WTC11 (cell line): ENCODE measurements at regions not wholly inside any gene's neighbourhood (a gene's known extent, or its start where the extent isn't known, plus 50 kb on each side); places are given as distances from the start of the nearest gene placed in this dataset.

Experiments
- AR ChIP-seq: fragments of 250-450 bp; sonication (Bioruptor Pico); IDR thresholded peaks from 2 replicates; pipeline ENCODE4 v1.9.0; 2021; ENCODE audit warnings: mild to moderate bottlenecking
- ELF4 ChIP-seq: sonication (generic); formaldehyde crosslinking; IDR thresholded peaks from 2 replicates; pipeline ENCODE4 v1.8.1; 2022; ENCODE audit warnings: low read depth, mild to moderate bottlenecking, moderate library complexity, missing genetic modification reagents
- ESRRA ChIP-seq: sonication (generic); formaldehyde crosslinking; IDR thresholded peaks from 2 replicates; pipeline ENCODE4 v1.8.1; 2022; ENCODE audit warnings: mild to moderate bottlenecking, missing genetic modification reagents, borderline replicate concordance
- MAX ChIP-seq: sonication (generic); formaldehyde crosslinking; IDR thresholded peaks from 2 replicates; pipeline ENCODE4 v1.8.0; 2022; ENCODE audit warnings: mild to moderate bottlenecking, missing genetic modification reagents
- NR1H2 ChIP-seq: sonication (generic); formaldehyde crosslinking; IDR thresholded peaks from 2 replicates; pipeline ENCODE4 v1.9.0; 2021; ENCODE audit warnings: mild to moderate bottlenecking, moderate library complexity, missing genetic modification reagents
- RELA ChIP-seq: sonication (generic); formaldehyde crosslinking; IDR thresholded peaks from 2 replicates; pipeline ENCODE4 v1.8.1; 2022; ENCODE audit warnings: missing genetic modification reagents, mild to moderate bottlenecking, borderline replicate concordance
- TCF7 ChIP-seq: sonication (generic); formaldehyde crosslinking; IDR thresholded peaks from 2 replicates; pipeline ENCODE4 v1.8.0; 2022; ENCODE audit warnings: mild to moderate bottlenecking, low read depth, missing genetic modification reagents, moderate library complexity
- ZNF416 ChIP-seq: fragments of 250-450 bp; sonication (Bioruptor Pico); IDR thresholded peaks from 2 replicates; pipeline ENCODE4 v1.9.0; 2021; ENCODE audit warnings: mild to moderate bottlenecking, inconsistent platforms
- ZNF512 ChIP-seq: sonication (generic); formaldehyde crosslinking; IDR thresholded peaks from 2 replicates; pipeline ENCODE4 v1.8.1; 2022; ENCODE audit warnings: missing genetic modification reagents, borderline replicate concordance
- ZSCAN18 ChIP-seq: fragments of 250-450 bp; sonication (Bioruptor Pico); IDR thresholded peaks from 2 replicates; pipeline ENCODE4 v2.1.2; 2022; ENCODE audit warnings: mild to moderate bottlenecking, moderate library complexity
- TF ChIP-seq, protein P1 (sequence below): fragments of 200-600 bp; IDR thresholded peaks from 2 replicates; pipeline ENCODE4 v1.8.0; 2022; ENCODE audit warnings: antibody characterized with exemption
- TF ChIP-seq, protein P2 (sequence below): sonication (generic); formaldehyde crosslinking; conservative IDR thresholded peaks from 2 replicates; pipeline ENCODE4 v1.8.1; 2022; ENCODE audit warnings: mild to moderate bottlenecking, missing genetic modification reagents
- TF ChIP-seq, protein P3 (sequence below): sonication (generic); formaldehyde crosslinking; IDR thresholded peaks from 2 replicates; pipeline ENCODE4 v1.8.0; 2022; ENCODE audit warnings: mild to moderate bottlenecking, missing genetic modification reagents

GRCh38 chr1:98073106-98073505 is 152.3 kb upstream of the DPYD start:
- TF ChIP-seq, protein P1, sequence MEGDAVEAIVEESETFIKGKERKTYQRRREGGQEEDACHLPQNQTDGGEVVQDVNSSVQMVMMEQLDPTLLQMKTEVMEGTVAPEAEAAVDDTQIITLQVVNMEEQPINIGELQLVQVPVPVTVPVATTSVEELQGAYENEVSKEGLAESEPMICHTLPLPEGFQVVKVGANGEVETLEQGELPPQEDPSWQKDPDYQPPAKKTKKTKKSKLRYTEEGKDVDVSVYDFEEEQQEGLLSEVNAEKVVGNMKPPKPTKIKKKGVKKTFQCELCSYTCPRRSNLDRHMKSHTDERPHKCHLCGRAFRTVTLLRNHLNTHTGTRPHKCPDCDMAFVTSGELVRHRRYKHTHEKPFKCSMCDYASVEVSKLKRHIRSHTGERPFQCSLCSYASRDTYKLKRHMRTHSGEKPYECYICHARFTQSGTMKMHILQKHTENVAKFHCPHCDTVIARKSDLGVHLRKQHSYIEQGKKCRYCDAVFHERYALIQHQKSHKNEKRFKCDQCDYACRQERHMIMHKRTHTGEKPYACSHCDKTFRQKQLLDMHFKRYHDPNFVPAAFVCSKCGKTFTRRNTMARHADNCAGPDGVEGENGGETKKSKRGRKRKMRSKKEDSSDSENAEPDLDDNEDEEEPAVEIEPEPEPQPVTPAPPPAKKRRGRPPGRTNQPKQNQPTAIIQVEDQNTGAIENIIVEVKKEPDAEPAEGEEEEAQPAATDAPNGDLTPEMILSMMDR, result no peak
- TF ChIP-seq ESRRA (CRISPR knock-in tag), result no peak
- TF ChIP-seq ZSCAN18 (CRISPR knock-in tag), result no peak
- TF ChIP-seq ZNF512, result no peak
- TF ChIP-seq, protein P2, sequence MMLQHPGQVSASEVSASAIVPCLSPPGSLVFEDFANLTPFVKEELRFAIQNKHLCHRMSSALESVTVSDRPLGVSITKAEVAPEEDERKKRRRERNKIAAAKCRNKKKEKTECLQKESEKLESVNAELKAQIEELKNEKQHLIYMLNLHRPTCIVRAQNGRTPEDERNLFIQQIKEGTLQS, result no peak
- TF ChIP-seq MAX, result no peak
- TF ChIP-seq NR1H2, result no peak
- TF ChIP-seq, protein P3, sequence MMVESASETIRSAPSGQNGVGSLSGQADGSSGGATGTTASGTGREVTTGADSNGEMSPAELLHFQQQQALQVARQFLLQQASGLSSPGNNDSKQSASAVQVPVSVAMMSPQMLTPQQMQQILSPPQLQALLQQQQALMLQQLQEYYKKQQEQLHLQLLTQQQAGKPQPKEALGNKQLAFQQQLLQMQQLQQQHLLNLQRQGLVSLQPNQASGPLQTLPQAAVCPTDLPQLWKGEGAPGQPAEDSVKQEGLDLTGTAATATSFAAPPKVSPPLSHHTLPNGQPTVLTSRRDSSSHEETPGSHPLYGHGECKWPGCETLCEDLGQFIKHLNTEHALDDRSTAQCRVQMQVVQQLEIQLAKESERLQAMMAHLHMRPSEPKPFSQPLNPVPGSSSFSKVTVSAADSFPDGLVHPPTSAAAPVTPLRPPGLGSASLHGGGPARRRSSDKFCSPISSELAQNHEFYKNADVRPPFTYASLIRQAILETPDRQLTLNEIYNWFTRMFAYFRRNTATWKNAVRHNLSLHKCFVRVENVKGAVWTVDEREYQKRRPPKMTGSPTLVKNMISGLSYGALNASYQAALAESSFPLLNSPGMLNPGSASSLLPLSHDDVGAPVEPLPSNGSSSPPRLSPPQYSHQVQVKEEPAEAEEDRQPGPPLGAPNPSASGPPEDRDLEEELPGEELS (CRISPR knock-in tag), result no peak
- no peak for TF ChIP-seq ELF4 (CRISPR knock-in tag)
- TF ChIP-seq ZNF416, result no peak
- no peak for TF ChIP-seq AR (CRISPR knock-in tag)
- TF ChIP-seq RELA, result no peak
- no peak for TF ChIP-seq TCF7 (CRISPR knock-in tag)
